HG03460 (cell line): ENCODE measurements at regions not wholly inside any gene's neighbourhood (a gene's known extent, or its start where the extent isn't known, plus 50 kb on each side); places are given as distances from the start of the nearest gene placed in this dataset.

Experiments
- ATAC-seq: cut with Tn5 transposase; IDR thresholded peaks from one replicate; pipeline ENCODE4 v1.9.1; 2021; ENCODE audit not compliant: unreplicated experiment

DNA sequence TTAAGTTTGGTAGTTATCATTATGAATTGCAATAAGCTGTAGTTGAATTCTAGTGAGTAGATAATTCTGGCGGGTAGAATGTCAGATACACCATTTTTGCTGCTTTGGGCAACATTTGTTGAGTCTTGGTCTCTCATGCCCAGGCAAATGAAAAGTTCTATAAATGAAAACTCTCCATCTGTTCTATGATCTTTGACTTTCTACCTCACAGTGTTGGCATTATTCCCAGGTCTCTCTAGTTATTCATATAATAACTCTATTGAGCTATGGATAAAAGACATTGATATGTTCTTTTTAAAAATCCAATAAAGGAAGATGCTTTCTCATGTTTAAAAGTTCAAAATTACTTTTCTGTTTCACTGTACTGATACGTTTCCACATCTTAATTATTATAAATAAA is 415.3 kb upstream of the SEMA3D start:
- no peak for ATAC-seq

GRCh38 chr7:85600395-85600794 is 413.5 kb upstream of the SEMA3D start:
- ATAC-seq: no peak

- no peak for ATAC-seq
Measured at GRCh38 chr7:85596827-85597226, 410.0 kb upstream of the SEMA3D start.

GRCh38 chr7:85595750-85596178 is 408.9 kb upstream of the SEMA3D start:
- ATAC-seq: no peak

GRCh38 chr7:85593355-85593754 is 406.5 kb upstream of the SEMA3D start:
- no peak for ATAC-seq

GRCh38 chr7:85587785-85588184 is 400.9 kb upstream of the SEMA3D start:
- no peak for ATAC-seq

DNA sequence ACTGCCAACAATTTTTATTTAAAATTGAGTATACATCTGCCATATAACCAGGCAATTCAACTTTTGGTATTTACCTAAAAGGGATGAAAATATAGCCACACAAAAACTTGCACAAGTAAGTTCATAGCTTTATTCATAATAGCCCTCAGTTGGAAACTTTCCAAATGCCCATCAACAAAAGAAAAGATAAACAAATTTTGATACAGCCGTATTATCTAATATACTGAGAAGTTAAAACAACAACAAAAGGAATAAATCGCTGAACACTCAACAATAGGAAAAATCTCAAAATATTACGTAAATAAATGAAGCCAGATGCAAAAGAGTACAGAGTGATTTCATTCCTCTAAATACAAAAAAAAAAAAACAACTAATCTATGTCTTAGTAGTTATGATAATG is 399.2 kb upstream of the SEMA3D start:
- no peak for ATAC-seq

- no peak for ATAC-seq
Measured at GRCh38 chr7:85583131-85583953, 396.5 kb upstream of the SEMA3D start.

- no peak for ATAC-seq
Measured at GRCh38 chr7:85573844-85574243, 387.0 kb upstream of the SEMA3D start.

DNA sequence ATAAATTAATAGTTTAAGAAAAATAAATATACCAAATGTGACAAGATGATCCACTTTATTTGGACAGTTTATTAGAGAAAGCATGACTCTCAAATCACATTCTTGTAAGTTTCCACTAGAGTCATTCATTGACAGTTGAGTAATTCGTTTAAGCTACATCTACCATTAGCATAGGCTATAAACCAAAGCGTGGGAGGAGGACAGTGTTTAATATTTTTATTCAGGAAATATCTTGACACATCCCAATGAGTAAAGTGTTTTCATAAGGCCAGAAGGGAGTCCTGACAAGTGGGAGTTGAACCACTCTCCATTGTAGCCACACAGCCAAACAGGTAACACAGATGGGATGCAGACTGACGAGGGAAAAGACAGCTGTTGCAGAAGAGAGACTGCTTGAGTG is 386.5 kb upstream of the SEMA3D start:
- no peak for ATAC-seq

- no peak for ATAC-seq
Measured at GRCh38 chr7:85570898-85571297, 384.0 kb upstream of the SEMA3D start.

DNA sequence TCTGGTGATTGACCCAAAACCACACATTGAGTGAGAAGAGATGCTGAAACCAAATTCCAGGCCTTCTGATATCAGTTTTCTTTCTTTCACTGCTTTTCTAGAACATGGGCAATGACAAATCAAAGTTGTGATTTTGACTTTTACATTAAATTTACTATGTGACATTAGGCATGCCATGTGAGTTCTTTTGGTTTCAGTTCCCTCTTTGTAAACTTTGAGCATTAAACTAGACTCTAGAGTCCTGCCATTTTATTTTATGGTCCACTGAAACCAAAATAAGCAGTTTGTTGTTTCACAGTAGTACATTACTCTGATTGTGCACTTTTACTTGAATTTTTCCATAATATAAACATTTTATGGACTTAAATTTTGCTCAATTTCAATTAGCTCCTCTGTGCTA is 381.1 kb upstream of the SEMA3D start:
- no peak for ATAC-seq

DNA sequence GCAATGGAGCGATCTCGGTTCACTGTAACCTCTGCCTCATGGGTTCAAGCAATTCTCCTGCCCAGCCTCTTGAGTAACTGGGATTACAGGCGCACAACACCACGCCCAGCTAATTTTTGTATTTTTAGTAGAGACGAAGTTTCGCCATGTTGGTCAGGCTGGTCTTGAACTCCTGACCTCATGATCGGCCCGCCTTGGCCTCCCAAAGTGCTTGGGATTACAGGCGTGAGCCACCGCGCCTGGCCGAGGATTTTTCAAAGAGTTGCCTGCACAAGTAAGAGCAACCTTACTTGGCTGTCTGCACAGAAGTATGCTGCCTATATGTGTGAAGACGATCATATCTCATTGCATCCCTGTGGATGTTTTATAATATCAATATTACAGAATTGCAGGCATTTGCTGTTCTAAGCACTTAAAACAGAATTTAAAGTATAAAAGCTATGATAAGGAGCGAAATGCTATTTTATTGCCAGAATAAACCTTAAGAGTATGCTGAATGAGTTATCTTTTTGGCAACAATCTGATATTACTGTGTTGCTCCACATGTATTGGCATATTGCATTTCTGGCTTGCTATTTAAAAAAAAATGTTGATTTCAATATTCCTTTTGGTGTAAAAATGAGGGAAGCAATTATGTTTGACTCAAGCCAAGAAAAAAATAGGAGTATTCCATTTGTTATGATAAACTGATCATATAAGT is 379.4 kb upstream of the SEMA3D start:
- no peak for ATAC-seq

DNA sequence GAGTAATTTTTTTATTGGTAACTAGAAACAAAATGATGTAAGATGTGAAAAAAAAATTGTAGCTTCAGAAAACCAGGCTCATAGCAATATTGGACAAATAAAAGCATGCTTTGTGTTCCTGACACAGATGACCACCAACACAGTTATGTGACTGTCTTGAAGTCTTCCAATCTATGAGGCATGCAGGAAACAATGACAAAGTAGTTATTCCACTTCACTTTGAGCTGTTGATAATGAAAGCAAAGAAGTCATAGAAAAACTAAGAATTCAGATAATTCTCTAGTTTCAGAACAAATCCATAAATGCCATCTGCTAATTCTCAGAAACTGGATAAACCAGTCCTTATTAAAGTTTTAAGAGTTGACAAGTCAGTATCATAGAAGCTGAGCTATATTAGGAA is 378.4 kb upstream of the SEMA3D start:
- no peak for ATAC-seq

GRCh38 chr7:85564861-85565260 is 378.0 kb upstream of the SEMA3D start:
- no peak for ATAC-seq

GRCh38 chr7:85561706-85562105 is 374.9 kb upstream of the SEMA3D start:
- no peak for ATAC-seq

GRCh38 chr7:85554236-85555178 is 367.7 kb upstream of the SEMA3D start:
- peak; percentile 79 for ATAC-seq

GRCh38 chr7:85535974-85536729 is 349.3 kb upstream of the SEMA3D start:
- ATAC-seq: no peak

DNA sequence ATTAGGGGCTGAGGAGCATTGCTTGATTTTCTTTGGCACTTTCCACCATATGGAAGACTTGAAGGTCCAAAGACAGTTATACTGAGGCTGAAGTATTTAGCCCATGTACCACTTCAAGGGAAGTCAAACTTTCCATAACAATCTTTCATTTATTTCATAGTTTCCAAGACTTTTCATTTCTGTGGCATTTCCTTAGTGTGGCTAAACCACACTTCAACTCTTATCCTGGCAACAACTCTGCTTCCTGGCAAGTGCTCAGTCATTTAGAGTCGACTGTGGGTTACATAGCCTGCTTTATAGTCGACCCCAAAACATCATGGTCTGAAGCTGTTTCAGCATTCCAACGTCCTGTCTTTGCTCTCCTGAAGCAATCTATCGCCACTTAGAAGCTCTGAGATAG is 343.0 kb upstream of the SEMA3D start:
- ATAC-seq: no peak

DNA sequence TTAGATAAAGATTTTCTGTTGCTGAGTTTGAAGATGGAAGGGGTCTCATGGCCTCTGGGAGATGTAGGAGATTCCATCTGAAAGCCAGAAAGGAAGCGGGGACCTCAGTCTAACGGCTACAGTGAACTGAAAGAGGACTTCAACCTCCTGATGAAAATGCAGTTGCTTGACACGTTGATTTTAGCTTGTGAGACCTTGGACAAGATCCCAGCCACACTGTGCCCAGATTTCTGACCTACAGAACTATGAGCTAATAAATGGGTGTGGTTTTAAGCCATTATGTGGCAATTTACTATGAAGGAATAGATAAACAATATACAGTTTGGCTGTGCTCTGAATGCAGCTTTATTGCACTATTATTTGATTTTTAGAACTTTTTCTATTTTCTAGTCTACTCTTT is 342.3 kb upstream of the SEMA3D start:
- no peak for ATAC-seq

GRCh38 chr7:85528581-85528980 is 341.7 kb upstream of the SEMA3D start:
- no peak for ATAC-seq
